ENCODE measurements at regions not wholly inside any gene's neighbourhood (a gene's known extent, or its start where the extent isn't known, plus 50 kb on each side); places are given as distances from the start of the nearest gene placed in this dataset.

GRCh38 chr9:86893811-86894490, 53.4 kb downstream of the GAS1 start:
- no peak for DNase-seq

- DNase-seq, result no peak
These were observed 54.7 kb downstream of the GAS1 start for GRCh38 chr9:86892576-86892975.

DNA sequence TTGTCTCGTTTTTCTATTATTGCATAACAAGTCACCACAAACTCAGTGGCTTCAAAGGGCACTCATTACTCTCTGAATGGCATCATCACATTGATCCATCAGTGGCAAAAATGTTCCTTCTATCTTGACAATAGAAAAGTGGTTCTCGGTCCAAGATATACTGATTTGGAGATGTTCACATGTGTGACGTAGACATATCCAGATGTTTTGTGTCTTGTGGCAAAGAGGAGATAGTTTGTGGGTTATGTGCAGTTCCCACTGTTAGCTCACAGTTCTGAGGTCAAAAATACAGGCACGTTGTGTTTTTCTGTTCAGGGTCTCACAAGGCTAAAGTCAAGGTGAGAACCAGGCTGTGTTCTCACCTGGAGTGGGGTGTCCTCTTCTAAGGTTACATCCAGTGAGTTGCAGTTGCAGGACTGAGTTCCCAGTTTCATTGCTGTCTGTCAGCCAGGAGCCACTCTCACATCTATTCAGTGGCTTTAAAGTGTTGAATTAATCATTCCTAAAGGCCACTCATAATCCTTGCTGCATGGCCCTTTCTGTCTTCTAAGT, 55.3 kb downstream of the GAS1 start:
- no peak for DNase-seq

DNA sequence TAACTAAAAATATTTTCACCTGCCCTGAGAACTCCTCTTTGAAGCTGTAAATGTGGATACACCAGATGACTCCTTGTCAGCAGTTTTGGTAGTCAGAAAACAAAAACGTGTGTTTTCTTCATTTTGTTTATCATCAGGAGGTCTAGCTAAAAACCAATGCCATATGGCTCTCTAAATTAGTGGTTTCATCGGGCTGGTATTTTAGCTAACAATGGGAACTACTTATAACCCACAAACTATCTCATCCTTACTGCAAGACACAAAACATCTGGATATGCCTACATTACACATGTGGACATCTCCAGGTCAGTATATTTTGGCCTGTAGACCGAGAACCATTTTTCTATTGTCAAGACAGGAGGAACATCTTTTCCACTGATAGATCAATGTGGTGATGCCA, 56.2 kb downstream of the GAS1 start:
- DNase-seq, result no peak

GRCh38 chr9:86885232-86885631, 62.1 kb downstream of the GAS1 start:
- no peak for DNase-seq

- no peak for DNase-seq
These were observed 70.6 kb downstream of the GAS1 start for GRCh38 chr9:86876621-86877196.

DNA sequence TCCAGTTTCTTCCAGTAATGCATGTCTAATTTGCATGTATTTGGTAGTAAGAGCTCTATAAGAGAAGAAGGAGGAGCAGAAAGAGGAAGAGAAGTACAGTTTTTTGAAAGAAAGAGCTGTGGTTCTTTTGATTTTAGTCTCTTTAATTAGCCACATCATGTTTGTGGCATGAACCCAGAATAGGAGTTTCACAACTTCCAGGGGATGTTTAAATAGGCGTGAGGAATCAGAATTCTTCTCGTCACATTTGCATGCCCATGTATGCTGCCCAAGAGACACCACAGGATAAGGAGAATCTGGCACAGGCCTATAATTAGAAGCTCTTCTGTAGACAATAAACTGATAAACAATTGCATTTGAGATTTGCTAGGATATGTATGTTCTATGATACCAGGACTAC, 78.7 kb downstream of the GAS1 start:
- no peak for DNase-seq

- no peak for DNase-seq
These were observed 79.4 kb downstream of the GAS1 start for GRCh38 chr9:86867804-86868313.

DNA sequence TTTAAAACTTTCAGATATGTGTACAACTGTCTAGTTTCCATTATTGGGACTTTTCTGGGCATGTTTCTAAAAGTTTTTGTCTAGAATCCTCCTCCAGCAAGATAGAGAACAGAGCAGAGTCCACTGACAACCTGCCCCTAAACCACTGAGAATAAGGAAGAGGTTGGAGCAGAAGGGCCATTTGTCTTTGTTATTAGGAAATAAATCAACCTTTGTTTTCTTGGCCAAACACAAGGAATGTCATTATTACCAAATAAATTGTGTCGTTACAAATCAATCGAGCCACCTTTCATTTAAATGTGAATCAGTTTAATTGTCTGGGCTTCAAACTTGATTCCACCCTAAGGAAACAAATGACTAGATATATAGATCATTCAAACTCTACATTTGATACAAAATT, 81.4 kb downstream of the GAS1 start:
- no peak for DNase-seq

DNA sequence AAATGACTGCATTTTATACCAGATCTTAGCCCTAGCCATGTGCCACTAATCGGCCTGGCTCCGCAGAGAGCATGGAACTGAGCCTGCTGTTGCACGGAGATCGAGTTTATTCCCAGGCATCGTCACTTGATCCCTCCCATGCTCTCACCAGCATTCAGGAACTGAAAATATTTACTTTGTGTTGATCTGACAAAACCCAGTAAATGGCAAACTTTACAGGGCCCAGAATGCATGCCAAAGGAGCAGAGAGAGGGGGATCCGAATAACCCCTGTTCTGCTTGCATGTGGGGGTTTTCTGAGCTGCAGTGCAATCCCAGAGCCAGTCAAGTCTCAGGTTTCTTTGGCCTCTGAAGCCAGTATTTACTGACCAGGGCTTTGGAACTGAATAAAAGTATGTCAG, 87.3 kb downstream of the GAS1 start:
- DNase-seq, result no peak

DNA sequence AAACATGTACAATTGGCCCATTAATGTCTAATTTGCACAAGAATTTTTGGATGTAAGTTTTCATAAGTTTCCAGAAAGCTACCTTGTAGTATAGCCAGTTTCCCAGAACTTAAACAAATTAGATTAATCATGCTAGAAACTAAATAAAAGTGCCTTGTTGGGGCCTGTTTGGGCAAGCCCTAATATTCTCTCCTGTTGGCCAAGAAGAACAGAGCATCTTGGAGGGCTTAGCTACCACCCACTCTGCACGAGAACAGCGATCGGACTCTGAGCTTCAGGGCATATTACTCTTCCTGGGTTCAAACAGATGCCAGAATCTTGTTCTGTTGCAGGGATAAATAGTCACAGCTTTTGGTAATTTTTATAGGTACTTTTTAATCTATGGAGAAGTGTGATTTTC, 88.2 kb downstream of the GAS1 start:
- DNase-seq, result no peak

- no peak for DNase-seq
These were observed 89.3 kb downstream of the GAS1 start for GRCh38 chr9:86858009-86858408.

- DNase-seq, result no peak
These were observed 91.0 kb downstream of the GAS1 start for GRCh38 chr9:86856259-86856658.

- DNase-seq, result no peak
These were observed 92.3 kb downstream of the GAS1 start for GRCh38 chr9:86854898-86855523.

GRCh38 chr9:86846656-86847055, 100.7 kb downstream of the GAS1 start:
- no peak for DNase-seq

- no peak for DNase-seq
These were observed 104.1 kb downstream of the GAS1 start for GRCh38 chr9:86843206-86843605.

GRCh38 chr9:86842573-86842972, 104.7 kb downstream of the GAS1 start:
- no peak for DNase-seq

DNA sequence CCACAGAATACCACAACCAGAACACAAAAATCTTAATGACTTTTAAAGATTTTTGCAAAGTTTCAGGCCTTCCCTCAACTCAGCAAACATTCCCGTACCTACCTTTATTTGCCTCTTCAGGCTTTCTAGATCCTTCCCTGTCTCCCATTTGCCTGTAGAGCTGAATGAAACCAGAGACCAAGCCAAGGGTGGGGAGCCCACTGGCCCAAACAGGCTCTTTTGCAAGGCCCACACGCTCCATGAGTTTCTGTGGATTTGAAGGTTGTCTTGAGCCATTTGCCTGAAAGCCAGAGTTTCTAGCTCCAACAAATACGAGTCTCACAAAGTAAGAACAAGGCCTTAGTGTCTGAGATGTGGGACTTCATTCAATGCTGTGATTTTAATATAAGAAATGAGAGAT, 107.8 kb downstream of the GAS1 start:
- no peak for DNase-seq

DNA sequence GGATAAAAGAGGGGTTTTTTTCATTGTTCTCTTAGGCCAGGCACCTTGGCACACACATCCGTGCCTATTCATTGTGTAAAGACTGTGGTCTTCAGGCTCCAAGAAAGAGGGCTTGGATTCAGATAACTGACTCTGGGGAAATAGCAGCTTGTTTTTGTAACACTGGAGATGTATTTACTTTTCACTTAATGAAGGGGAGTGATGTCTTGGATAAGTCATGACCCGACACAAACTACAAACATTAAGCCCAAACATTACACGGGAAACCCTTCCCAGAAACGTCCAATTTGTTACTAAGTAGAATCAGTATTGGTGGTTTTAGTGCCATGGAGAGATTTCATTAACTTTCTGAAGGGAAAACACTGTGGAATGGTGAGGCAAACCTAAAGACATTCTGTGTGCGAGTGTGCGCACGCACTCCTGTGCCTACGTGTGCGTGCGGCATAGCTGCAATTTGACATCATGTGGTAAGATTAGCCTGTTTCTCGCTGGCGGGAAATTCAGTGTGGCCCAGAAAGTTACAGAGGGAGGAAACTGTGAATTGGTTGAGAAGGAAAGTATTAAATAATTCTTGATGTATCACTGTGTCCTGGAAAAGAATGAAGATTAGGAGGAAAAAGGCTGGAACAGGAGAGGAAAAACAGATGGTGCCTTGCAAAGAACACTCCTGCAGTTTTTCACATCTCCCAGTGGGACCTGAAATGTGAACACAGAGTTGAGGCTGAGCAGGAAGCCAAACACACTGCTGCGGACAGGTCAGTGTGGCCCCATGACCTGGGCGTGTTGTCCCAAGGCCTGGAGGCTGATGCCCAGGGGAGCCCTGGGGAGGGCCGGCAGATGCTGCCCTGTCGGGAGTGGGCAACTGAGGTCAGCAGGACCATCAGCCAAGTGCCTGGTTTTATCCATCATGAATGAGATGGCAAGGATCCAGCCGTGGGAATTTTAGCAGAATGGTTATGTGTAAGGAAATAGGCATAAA, 108.5 kb downstream of the GAS1 start:
- no peak for DNase-seq

DNA sequence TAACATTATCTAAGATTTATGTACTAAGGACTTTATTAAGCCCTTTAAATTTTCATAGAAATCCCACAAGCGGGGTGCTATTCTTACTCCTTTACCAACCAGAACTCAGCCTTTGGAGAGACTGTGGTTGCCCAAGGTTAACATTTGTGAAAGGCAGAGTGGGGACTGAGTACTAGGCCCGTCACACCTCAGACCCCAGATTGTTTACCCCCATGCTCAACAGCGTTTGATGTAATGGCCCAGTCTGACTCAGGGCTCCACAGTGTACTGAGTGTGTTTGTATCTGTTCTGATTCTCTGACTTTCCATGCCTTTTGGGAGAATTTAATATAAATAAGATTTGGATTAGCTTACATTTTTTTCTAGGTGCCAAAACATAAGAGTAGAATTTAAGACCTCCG, 110.0 kb downstream of the GAS1 start:
- DNase-seq, result no peak

DNA sequence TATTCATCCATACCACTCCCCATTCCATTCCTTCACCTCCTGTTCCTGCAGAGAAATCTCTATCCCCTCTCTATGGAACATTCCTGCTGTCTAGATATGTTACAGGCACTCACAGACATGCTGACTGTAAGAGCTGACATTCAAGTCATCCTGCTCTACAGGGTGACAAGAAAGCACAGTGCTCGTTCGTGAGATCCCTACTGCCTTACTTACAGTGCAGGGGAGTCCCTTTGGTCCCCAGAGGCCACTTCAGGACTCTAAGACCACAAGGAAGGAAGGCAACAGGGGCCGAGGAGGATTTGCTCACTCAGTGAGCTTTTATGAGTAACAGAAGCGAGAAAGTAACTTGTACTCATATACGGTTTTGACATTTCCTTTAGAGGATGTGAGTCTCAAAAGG, 110.5 kb downstream of the GAS1 start:
- DNase-seq, result no peak

DNA sequence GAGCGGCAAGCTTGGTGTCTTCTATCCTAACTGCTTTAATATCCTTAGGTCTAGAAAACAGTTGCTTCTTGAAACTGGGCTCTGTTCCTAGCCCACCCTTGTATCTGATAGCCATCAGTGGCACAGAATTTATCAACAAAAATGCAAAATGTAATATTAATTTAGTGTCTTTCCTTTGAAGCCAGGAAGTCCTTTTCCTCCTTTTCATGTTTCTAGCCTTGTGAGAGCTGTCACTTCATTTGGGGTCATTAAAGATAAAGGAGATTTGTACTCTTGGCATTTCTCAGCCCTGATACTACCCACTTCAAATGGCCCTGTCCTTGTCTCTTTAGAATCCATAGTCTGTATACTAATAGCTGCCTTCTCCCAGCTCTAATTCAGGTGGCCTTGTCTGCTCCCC, 111.0 kb downstream of the GAS1 start:
- no peak for DNase-seq

DNA sequence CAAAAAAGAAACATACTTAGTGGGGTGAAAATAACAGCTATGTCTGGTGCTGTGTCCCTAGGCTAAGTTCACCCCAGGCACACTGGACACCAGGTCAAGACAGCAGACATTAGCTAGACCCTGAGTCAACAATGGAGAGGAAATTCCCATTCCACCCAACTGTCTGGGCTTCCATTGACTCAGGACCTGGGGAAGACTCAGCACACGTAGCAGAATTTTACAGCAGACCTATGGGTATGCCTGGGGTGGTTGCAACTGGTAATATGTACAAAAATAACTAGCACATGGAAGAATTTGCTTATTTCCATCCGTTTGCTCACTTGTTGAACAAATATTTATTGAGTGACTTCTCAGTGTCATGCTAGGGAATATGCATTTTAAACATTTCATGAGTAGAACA, 117.0 kb downstream of the GAS1 start:
- no peak for DNase-seq
